NB4 (cell line): ENCODE measurements at regions not wholly inside any gene's neighbourhood (a gene's known extent, or its start where the extent isn't known, plus 50 kb on each side); places are given as distances from the start of the nearest gene placed in this dataset.

Experiments used
- DNase-seq: peaks from one replicate; pipeline ENCODE4 v3.0.0; 2010; ENCODE audit warnings: low read depth
- H3K4me3 ChIP-seq: one replicate; pipeline ENCODE4 v1.5.1; 2011; ENCODE audit warnings: mild to moderate bottlenecking, low read depth, low read length, moderate library complexity
- MYC ChIP-seq: IDR thresholded peaks from 2 replicates; pipeline ENCODE4 v1.6.1; 2011; ENCODE audit warnings: low read depth, low read length
- POLR2A ChIP-seq: IDR thresholded peaks from 2 replicates; pipeline ENCODE4 v1.6.1; 2011; ENCODE audit warnings: mild to moderate bottlenecking; ENCODE audit not compliant: insufficient read length; ENCODE audit errors: extremely low read depth
- TF ChIP-seq, protein P1 (sequence below): IDR thresholded peaks from one replicate; pipeline ENCODE4 v1.5.1; 2012; ENCODE audit warnings: low read depth, low read length
- TF ChIP-seq, protein P2 (sequence below): IDR thresholded peaks from 2 replicates; pipeline ENCODE4 v1.6.1; 2011; ENCODE audit warnings: low read depth, low read length

DNA sequence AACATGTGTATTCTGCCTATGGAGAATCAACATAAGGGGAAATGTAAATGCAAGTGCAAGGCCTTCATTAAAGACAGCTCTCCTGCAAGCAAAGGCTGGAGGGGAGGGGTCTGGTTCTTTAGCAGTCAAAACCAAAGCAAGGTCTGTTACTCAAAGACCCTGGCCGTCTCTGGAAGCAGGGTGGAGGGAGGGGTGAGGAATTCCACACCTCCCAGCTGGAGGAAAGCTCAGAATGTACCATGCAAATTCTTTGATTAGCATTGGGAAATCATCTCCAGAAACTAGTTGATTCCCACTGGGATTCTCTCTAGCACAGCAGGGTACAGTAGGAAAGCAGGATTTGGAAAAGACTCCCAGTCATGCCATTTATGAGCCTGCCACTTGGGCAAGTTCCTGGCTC lies 77.3 kb upstream of the ASIC2 start:
- TF ChIP-seq, protein P1, sequence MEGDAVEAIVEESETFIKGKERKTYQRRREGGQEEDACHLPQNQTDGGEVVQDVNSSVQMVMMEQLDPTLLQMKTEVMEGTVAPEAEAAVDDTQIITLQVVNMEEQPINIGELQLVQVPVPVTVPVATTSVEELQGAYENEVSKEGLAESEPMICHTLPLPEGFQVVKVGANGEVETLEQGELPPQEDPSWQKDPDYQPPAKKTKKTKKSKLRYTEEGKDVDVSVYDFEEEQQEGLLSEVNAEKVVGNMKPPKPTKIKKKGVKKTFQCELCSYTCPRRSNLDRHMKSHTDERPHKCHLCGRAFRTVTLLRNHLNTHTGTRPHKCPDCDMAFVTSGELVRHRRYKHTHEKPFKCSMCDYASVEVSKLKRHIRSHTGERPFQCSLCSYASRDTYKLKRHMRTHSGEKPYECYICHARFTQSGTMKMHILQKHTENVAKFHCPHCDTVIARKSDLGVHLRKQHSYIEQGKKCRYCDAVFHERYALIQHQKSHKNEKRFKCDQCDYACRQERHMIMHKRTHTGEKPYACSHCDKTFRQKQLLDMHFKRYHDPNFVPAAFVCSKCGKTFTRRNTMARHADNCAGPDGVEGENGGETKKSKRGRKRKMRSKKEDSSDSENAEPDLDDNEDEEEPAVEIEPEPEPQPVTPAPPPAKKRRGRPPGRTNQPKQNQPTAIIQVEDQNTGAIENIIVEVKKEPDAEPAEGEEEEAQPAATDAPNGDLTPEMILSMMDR = no peak
- TF ChIP-seq MYC (no peak), POLR2A (no peak)
- TF ChIP-seq, protein P2, sequence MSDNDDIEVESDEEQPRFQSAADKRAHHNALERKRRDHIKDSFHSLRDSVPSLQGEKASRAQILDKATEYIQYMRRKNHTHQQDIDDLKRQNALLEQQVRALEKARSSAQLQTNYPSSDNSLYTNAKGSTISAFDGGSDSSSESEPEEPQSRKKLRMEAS = no peak
- no peak overlapping the region for H3K4me3 ChIP-seq
- DNase-seq = no peak

DNA sequence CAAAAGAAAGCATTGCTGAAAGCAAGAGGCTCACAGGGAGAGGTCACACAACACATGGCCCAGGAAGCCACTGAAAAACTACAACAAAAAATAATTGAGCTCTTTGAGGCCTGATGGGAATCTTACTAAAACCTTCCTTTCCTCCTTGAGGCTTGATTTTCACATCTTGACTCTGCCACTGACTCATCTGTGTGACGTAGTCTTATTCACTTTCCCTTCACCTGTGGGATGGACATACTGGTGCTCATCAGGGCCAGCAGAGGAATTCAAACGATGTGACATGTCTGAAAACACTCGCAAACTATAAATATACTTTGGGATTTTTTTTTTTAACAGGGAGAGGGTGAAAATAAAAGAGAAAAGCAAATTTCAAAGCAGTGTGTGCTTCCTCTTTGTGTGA lies 78.3 kb upstream of the ASIC2 start:
- no peak for DNase-seq
- TF ChIP-seq, protein P2 = no peak
- no peak for TF ChIP-seq MYC
- no peak for TF ChIP-seq POLR2A
- TF ChIP-seq, protein P1 = no peak
- no peak overlapping the region for H3K4me3 ChIP-seq

DNA sequence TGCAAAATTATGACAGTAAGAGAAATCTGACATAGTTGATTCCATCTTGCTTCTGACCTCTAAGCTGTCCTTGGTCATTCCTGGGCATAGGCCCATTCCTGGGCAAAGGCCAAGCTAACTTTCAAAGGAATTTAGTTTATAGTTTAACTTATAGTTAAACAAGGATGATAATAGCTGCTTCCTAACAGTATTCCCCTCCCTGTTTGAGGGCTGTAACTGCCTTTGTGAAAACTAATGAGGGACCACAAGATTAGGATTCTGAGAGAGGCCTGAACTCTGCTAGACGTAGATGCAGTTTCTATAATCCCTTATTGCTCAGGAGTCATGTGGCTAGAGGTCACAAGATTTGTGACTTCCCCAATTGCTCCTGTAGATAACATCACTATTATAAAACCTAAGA lies 80.2 kb upstream of the ASIC2 start:
- DNase-seq = no peak
- H3K4me3 ChIP-seq = no peak overlapping the region
- TF ChIP-seq POLR2A (no peak), MYC (no peak)
- TF ChIP-seq, protein P1 = no peak
- TF ChIP-seq, protein P2 = no peak

DNA sequence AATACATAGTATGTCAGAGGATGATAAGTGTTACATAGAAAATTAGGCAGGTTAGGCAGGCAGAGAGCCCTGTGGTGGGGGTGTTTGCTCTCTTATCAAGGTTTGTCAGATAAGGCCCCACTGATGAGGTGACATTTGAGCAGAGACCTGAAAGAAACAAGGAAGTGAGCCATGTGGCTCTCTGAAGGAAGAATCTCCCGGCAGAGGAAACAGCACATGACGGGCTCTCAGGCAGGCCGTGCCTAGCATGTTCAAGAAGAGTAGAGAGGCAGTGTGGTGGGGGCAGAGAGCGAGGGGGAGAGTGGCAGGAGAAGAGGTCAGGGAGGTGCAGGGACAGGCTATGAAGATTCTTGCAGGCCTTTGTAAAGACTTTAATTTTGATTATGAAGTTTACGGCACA lies 82.0 kb upstream of the ASIC2 start:
- no peak overlapping the region for H3K4me3 ChIP-seq
- TF ChIP-seq POLR2A (no peak), MYC (no peak)
- TF ChIP-seq, protein P1 = no peak
- TF ChIP-seq, protein P2 = no peak
- DNase-seq = no peak

DNA sequence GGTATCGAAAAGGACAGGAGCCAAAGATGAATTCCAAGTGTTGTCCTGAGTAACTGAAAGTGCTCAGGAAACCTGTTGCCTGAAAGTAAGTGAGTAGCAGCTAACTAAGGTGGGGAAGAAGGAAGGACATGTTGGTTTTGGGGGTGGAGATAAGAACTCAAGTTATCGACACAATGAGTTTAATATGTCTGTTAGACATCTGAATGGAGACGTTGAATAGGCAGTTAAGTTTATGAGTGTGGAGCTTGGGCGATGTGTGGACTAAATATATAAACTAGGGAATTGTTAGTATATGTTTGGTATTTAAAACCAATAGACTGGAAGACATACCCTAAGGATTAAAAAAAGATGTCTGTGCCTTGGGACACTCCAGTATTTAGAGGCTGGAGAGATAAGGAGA lies 82.7 kb upstream of the ASIC2 start:
- no peak for DNase-seq
- no peak overlapping the region for H3K4me3 ChIP-seq
- TF ChIP-seq, protein P2 = no peak
- TF ChIP-seq MYC (no peak), POLR2A (no peak)
- TF ChIP-seq, protein P1 = no peak
